C4-2B (cell line): ENCODE measurements at regions not wholly inside any gene's neighbourhood (a gene's known extent, or its start where the extent isn't known, plus 50 kb on each side); places are given as distances from the start of the nearest gene placed in this dataset.
"Not testable (repeated sequence)": the region's sequence is repeated elsewhere in the genome, so short reads cannot be mapped to it uniquely, and the experiment has no call there.

Source experiments
- H3K27ac ChIP-seq: fragments of 450-650 bp; 2 replicates; pipeline ENCODE4 v1.5.1; 2017
- ZFX ChIP-seq: fragments of 450-650 bp; IDR thresholded peaks from 2 replicates; pipeline ENCODE4 v1.6.1; 2017
- TF ChIP-seq, protein P1 (sequence below): fragments of 450-650 bp; conservative IDR thresholded peaks from 2 replicates; pipeline ENCODE4 v1.5.1; 2017; ENCODE audit warnings: mild to moderate bottlenecking

- TF ChIP-seq, protein P1, sequence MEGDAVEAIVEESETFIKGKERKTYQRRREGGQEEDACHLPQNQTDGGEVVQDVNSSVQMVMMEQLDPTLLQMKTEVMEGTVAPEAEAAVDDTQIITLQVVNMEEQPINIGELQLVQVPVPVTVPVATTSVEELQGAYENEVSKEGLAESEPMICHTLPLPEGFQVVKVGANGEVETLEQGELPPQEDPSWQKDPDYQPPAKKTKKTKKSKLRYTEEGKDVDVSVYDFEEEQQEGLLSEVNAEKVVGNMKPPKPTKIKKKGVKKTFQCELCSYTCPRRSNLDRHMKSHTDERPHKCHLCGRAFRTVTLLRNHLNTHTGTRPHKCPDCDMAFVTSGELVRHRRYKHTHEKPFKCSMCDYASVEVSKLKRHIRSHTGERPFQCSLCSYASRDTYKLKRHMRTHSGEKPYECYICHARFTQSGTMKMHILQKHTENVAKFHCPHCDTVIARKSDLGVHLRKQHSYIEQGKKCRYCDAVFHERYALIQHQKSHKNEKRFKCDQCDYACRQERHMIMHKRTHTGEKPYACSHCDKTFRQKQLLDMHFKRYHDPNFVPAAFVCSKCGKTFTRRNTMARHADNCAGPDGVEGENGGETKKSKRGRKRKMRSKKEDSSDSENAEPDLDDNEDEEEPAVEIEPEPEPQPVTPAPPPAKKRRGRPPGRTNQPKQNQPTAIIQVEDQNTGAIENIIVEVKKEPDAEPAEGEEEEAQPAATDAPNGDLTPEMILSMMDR, result no peak
- no peak for TF ChIP-seq ZFX
- no peak overlapping the region for H3K27ac ChIP-seq
These were observed 1949.4 kb upstream of the RAG2 start for GRCh38 chr11:38547462-38547861.

GRCh38 chr11:38543986-38544385 lies 1946.0 kb upstream of the RAG2 start:
- TF ChIP-seq, protein P1, result no peak
- no peak for TF ChIP-seq ZFX
- H3K27ac ChIP-seq, result no peak overlapping the region

GRCh38 chr11:38543311-38543710 lies 1945.3 kb upstream of the RAG2 start:
- H3K27ac ChIP-seq, result no peak overlapping the region
- no peak for TF ChIP-seq ZFX
- TF ChIP-seq, protein P1, result no peak

- TF ChIP-seq, protein P1, result no peak
- TF ChIP-seq ZFX, result no peak
- no peak overlapping the region for H3K27ac ChIP-seq
These were observed 1941.0 kb upstream of the RAG2 start for GRCh38 chr11:38538866-38539680.

DNA sequence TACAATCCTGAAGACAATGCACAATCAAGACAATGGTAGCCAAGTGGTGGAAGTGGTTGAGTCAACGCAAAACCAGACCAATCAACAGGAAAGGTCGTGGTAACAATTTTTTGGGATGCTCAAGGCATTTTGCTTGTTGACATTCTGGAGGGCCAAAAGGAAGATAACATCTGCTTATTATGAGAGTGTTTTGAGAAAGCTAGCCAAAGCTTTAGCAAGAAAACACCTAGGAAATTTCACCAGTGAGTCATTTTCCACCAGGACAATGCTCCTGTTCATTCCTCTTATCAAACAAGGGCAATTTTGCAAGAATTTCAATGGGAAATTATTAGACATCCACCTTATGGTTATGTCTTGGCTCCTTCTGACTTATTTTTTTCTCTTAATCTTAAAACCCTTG lies 1932.2 kb upstream of the RAG2 start:
- no peak overlapping the region for H3K27ac ChIP-seq
- TF ChIP-seq, protein P1, result no peak
- no peak for TF ChIP-seq ZFX

- no peak overlapping the region for H3K27ac ChIP-seq
- TF ChIP-seq, protein P1, result no peak
- TF ChIP-seq ZFX, result no peak
These were observed 1926.9 kb upstream of the RAG2 start for GRCh38 chr11:38524945-38525344.

DNA sequence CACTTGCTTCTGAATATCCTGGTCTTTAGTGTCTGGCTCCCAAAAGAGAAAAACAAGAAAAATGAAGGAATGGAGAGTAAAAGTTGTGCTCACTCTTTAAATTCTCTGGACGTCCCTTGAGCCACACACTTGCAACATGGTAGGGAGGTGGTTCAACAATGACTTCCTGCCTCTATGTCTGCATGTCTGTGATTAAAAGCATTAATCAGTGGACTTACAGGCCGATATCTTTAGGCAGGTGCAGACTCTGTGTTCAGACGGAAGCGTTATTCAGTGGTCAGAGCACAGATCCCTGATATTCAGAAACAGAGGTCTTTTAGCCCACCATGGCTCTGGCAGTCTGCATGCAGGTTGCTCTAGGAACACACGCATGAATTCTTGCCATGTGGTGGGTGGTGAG lies 1920.0 kb upstream of the RAG2 start:
- no peak overlapping the region for H3K27ac ChIP-seq
- TF ChIP-seq, protein P1, result no peak
- no peak for TF ChIP-seq ZFX

DNA sequence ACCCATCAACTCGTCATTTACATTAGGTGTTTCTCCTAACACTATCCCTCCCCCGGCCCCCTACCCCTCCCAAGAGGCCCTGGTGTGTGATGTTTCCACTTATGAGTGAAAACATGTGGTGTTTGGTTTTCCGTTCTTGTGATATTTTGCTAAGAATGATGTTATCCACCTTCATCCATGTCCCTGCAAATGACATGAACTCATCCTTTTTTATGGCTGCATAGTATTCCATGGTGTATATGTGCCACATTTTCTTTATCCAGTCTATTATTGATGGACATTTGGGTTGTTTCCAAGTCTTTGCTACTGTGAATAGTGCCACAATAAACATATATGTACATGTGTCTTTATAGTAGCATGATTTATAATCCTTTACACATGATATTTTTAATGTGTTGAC lies 1914.8 kb upstream of the RAG2 start:
- not testable (repeated sequence) for H3K27ac ChIP-seq
